Astrocyte (in vitro differentiated cells and primary cell): ENCODE measurements at regions not wholly inside any gene's neighbourhood (a gene's known extent, or its start where the extent isn't known, plus 50 kb on each side); places are given as distances from the start of the nearest gene placed in this dataset.

Source experiments
- DNase-seq: peaks from one replicate; pipeline ENCODE4 v3.0.0-alpha.2; 2010; ENCODE audit warnings: low read depth
- FAIRE-seq: peaks from 2 replicates; lab custom pipeline; 2011; peaks lifted over from hg19 to GRCh38; lab: Jason Lieb, UNC
- H2AFZ ChIP-seq: 2 replicates; pipeline ENCODE4 v1.6.0; 2012; ENCODE audit warnings: low read depth, low read length, inconsistent platforms
- H3K27ac ChIP-seq: 2 replicates; pipeline ENCODE4 v1.5.1; 2011; ENCODE audit warnings: low read depth, low read length, inconsistent platforms
- H3K27me3 ChIP-seq: 2 replicates; pipeline ENCODE4 v1.6.0; 2011; ENCODE audit warnings: low read length, inconsistent platforms; ENCODE audit not compliant: insufficient read depth
- H3K36me3 ChIP-seq: 2 replicates; pipeline ENCODE4 v1.5.1; 2011; ENCODE audit warnings: low read length, inconsistent platforms; ENCODE audit not compliant: insufficient read depth
- H3K4me1 ChIP-seq: 2 replicates; pipeline ENCODE4 v1.5.1; 2011; ENCODE audit warnings: low read length, inconsistent platforms; ENCODE audit not compliant: insufficient read depth
- H3K4me2 ChIP-seq: 2 replicates; pipeline ENCODE4 v1.6.0; 2012; ENCODE audit warnings: low read length, inconsistent platforms
- H3K4me3 ChIP-seq: 2 replicates; pipeline ENCODE4 v1.5.1; 2011; ENCODE audit warnings: low read depth, mild to moderate bottlenecking, low read length, inconsistent platforms; ENCODE audit not compliant: insufficient read depth
- H3K79me2 ChIP-seq: 2 replicates; pipeline ENCODE4 v1.6.0; 2012; ENCODE audit warnings: mild to moderate bottlenecking, low read length, inconsistent platforms; ENCODE audit not compliant: insufficient read depth
- H3K9ac ChIP-seq: 2 replicates; pipeline ENCODE4 v1.6.0; 2012; ENCODE audit warnings: mild to moderate bottlenecking, low read length, inconsistent platforms
- H3K9me3 ChIP-seq: 2 replicates; pipeline ENCODE4 v1.5.1; 2012; ENCODE audit warnings: low read depth, mild to moderate bottlenecking, low read length, inconsistent platforms; ENCODE audit not compliant: insufficient read depth
- H4K20me1 ChIP-seq: 2 replicates; pipeline ENCODE4 v1.6.0; 2012; ENCODE audit warnings: low read length, inconsistent platforms; ENCODE audit not compliant: insufficient read depth
- H3K27ac Mint-ChIP-seq: one replicate; pipeline ENCODE4 v1.8.0; 2021; ENCODE audit warnings: mild to moderate bottlenecking, mixed read lengths; ENCODE audit not compliant: unreplicated experiment
- H3K27me3 Mint-ChIP-seq: one replicate; pipeline ENCODE4 v1.8.0; 2021; ENCODE audit warnings: low read depth, mixed read lengths; ENCODE audit not compliant: unreplicated experiment
- H3K36me3 Mint-ChIP-seq: one replicate; pipeline ENCODE4 v1.8.0; 2021; ENCODE audit warnings: low read depth, mixed read lengths; ENCODE audit not compliant: unreplicated experiment
- H3K4me1 Mint-ChIP-seq: one replicate; pipeline ENCODE4 v1.8.0; 2021; ENCODE audit warnings: low read depth, mixed read lengths; ENCODE audit not compliant: unreplicated experiment
- H3K4me3 Mint-ChIP-seq: one replicate; pipeline ENCODE4 v1.8.0; 2021; ENCODE audit warnings: mild to moderate bottlenecking, moderate library complexity, mixed read lengths; ENCODE audit not compliant: unreplicated experiment
- H3K9me3 Mint-ChIP-seq: one replicate; pipeline ENCODE4 v1.8.0; 2021; ENCODE audit warnings: mild to moderate bottlenecking, mixed read lengths; ENCODE audit not compliant: unreplicated experiment
- EZH2 ChIP-seq: IDR thresholded peaks from 2 replicates; pipeline ENCODE4 v1.6.1; 2012; ENCODE audit warnings: mild to moderate bottlenecking, low read length, inconsistent platforms; ENCODE audit not compliant: insufficient read depth
- TF ChIP-seq, protein P1 (sequence below): IDR thresholded peaks from 2 replicates; pipeline ENCODE4 v1.5.1; 2011; ENCODE audit warnings: low read depth, mild to moderate bottlenecking, inconsistent platforms, low read length, moderate library complexity; ENCODE audit not compliant: insufficient read depth

DNA sequence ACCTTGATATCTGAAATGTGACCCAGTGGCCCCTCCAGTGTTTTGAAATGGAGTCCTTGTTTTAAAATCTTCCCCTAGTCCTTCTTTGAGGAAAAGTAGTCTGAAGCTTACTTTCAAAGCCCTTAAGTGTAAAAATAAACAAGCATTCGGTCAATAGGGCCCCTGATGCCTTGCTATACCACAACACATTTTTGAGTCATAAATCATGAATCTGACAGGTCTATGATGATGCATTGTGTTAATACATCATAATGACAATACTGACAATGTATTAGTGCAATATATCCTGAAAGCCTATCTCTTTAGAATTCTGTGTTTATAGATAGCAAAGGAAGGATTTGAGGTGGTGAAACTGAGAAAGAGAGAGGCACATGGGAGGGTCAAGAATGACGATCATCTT lies 464.2 kb downstream of the MEIS1 start:
- Mint-ChIP-seq H3K27me3 (peaks cover 2% of the 10 kb centered on the region), H3K9me3 (no peaks in the 10 kb centered on the region)
- FAIRE-seq, result no peak

DNA sequence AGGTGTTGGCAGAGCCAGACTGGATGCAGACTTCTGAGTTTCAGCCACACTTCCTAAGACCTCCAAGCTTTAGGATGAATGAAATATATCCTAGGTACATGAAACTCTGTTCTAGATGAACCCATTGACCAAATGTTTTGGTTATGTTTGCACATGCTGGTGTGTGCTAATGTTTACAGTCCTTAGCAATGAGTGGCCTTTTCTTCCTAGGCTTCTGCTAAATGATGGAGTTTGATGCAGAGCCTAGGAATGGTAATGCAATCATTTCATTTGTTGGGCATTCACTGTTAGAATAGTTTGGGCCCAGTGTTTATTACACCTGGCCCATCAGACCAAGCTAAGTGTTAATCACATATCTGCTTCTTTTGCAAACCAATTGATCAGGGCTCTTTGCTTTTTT lies 464.7 kb downstream of the MEIS1 start:
- Histone ChIP-seq H3K4me2 (no peak overlapping the region), H3K36me3 (no peaks in the 10 kb centered on the region), H3K27ac (no peak overlapping the region), H3K4me1 (peaks cover 8% of the 10 kb centered on the region), H3K27me3 (no peaks in the 10 kb centered on the region), H4K20me1 (no peaks in the 10 kb centered on the region), H3K9me3 (no peaks in the 10 kb centered on the region), H2AFZ (no peak overlapping the region), H3K4me3 (no peak overlapping the region), H3K9ac (no peak overlapping the region), H3K79me2 (no peaks in the 10 kb centered on the region)
- peaks cover 12% of the 10 kb centered on the region for H3K4me1 Mint-ChIP-seq
- no peak for FAIRE-seq
- no peaks in the 10 kb centered on the region for H3K36me3 Mint-ChIP-seq
- H3K4me3 Mint-ChIP-seq, result no peak overlapping the region
- no peak for DNase-seq
- TF ChIP-seq, protein P1, sequence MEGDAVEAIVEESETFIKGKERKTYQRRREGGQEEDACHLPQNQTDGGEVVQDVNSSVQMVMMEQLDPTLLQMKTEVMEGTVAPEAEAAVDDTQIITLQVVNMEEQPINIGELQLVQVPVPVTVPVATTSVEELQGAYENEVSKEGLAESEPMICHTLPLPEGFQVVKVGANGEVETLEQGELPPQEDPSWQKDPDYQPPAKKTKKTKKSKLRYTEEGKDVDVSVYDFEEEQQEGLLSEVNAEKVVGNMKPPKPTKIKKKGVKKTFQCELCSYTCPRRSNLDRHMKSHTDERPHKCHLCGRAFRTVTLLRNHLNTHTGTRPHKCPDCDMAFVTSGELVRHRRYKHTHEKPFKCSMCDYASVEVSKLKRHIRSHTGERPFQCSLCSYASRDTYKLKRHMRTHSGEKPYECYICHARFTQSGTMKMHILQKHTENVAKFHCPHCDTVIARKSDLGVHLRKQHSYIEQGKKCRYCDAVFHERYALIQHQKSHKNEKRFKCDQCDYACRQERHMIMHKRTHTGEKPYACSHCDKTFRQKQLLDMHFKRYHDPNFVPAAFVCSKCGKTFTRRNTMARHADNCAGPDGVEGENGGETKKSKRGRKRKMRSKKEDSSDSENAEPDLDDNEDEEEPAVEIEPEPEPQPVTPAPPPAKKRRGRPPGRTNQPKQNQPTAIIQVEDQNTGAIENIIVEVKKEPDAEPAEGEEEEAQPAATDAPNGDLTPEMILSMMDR, result no peak
- TF ChIP-seq EZH2, result no peak
- H3K27ac Mint-ChIP-seq, result no peak overlapping the region
- H3K9me3 Mint-ChIP-seq, result no peaks in the 10 kb centered on the region
- H3K27me3 Mint-ChIP-seq, result peaks cover 2% of the 10 kb centered on the region

More for the DNA sequence above, 464.2 kb downstream of the MEIS1 start:
- Histone ChIP-seq H3K9ac (no peak overlapping the region), H3K4me1 (peaks cover 8% of the 10 kb centered on the region), H3K4me2 (no peak overlapping the region), H3K9me3 (no peaks in the 10 kb centered on the region), H3K4me3 (no peak overlapping the region), H3K27me3 (no peaks in the 10 kb centered on the region), H3K27ac (no peak overlapping the region), H3K36me3 (no peaks in the 10 kb centered on the region), H2AFZ (no peak overlapping the region), H3K79me2 (no peaks in the 10 kb centered on the region), H4K20me1 (no peaks in the 10 kb centered on the region)
- peak; percentile 34 for DNase-seq
- H3K27ac Mint-ChIP-seq, result no peak overlapping the region
- no peak overlapping the region for H3K4me3 Mint-ChIP-seq
- H3K36me3 Mint-ChIP-seq, result no peaks in the 10 kb centered on the region
- TF ChIP-seq, protein P1, result no peak
- TF ChIP-seq EZH2, result no peak
- peaks cover 12% of the 10 kb centered on the region for H3K4me1 Mint-ChIP-seq

DNA sequence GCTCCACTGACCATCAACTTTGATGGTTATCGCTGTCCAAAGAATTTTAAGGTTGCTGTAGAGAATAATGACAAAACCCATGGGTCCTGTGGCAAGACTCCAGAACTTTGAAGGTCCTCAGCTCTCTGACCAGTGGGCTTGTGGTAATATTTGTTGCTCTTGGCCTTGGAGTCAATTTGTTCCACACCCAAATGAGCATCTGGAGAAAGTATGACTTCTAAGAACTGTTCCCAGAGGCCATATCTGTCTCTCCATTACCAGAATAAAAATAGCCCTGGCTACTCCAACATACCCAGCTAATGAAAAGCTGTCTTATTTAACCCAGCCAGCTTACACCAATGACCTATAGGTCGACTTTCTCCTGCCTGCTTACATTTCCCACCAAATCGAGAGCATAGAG lies 466.4 kb downstream of the MEIS1 start:
- Histone ChIP-seq H3K27me3 (no peaks in the 10 kb centered on the region), H3K4me2 (no peak overlapping the region), H3K79me2 (no peaks in the 10 kb centered on the region), H3K4me1 (peaks cover 8% of the 10 kb centered on the region), H2AFZ (no peak overlapping the region), H3K4me3 (no peak overlapping the region), H4K20me1 (no peaks in the 10 kb centered on the region), H3K36me3 (no peaks in the 10 kb centered on the region), H3K9me3 (no peaks in the 10 kb centered on the region), H3K27ac (no peak overlapping the region), H3K9ac (no peak overlapping the region)
- H3K4me1 Mint-ChIP-seq, result peaks cover 12% of the 10 kb centered on the region
- H3K36me3 Mint-ChIP-seq, result no peaks in the 10 kb centered on the region
- no peaks in the 10 kb centered on the region for H3K9me3 Mint-ChIP-seq
- no peak overlapping the region for H3K27ac Mint-ChIP-seq
- H3K27me3 Mint-ChIP-seq, result peaks cover 3% of the 10 kb centered on the region
- DNase-seq, result peak; percentile 84
- TF ChIP-seq, protein P1, result no peak
- no peak for TF ChIP-seq EZH2
- H3K4me3 Mint-ChIP-seq, result no peak overlapping the region
- FAIRE-seq, result no peak
